Fibroblast of lung (primary cell): ENCODE measurements at regions not wholly inside any gene's neighbourhood (a gene's known extent, or its start where the extent isn't known, plus 50 kb on each side); places are given as distances from the start of the nearest gene placed in this dataset.
A peak's percentile ranks its signal among the peaks of the same experiment; 100 is the strongest.

Experiments used
- DNase-seq, 2 donors: peaks; one replicate each; pipeline versions ENCODE4 v3.0.0 to v3.0.0-alpha.2; 2010; ENCODE audit warnings: low read depth in 2 of 2
- H2AFZ ChIP-seq: 2 replicates; pipeline ENCODE4 v1.5.1; 2012; ENCODE audit warnings: low read length, control low read depth, inconsistent platforms
- H3K27ac ChIP-seq: 2 replicates; pipeline ENCODE4 v1.5.1; 2011; ENCODE audit warnings: low read length, control low read depth; ENCODE audit not compliant: insufficient read depth
- H3K27me3 ChIP-seq: 2 replicates; pipeline ENCODE4 v1.5.1; 2011; ENCODE audit warnings: mild to moderate bottlenecking, low read length; ENCODE audit not compliant: control insufficient read depth, insufficient read depth
- H3K36me3 ChIP-seq: 2 replicates; pipeline ENCODE4 v1.5.1; 2011; ENCODE audit warnings: low read length; ENCODE audit not compliant: control insufficient read depth, insufficient read depth
- H3K4me1 ChIP-seq: 2 replicates; pipeline ENCODE4 v1.5.1; 2011; ENCODE audit warnings: low read length; ENCODE audit not compliant: control insufficient read depth, insufficient read depth; ENCODE audit errors: extremely low read depth
- H3K4me2 ChIP-seq: 2 replicates; pipeline ENCODE4 v1.5.1; 2011; ENCODE audit warnings: low read length, control low read depth; ENCODE audit not compliant: insufficient read depth; ENCODE audit errors: extremely low read depth
- H3K4me3 ChIP-seq, 4 experiments: fragments of 200-600 bp in 1 of 4; sonication (generic) in 1 of 4; replicated peaks in 1 of 4; 2 replicates each; pipeline ENCODE4 v1.5.1; 2011 to 2016; ENCODE audit warnings: low read length in 4 of 4, low read depth in 3 of 4, mild to moderate bottlenecking in 3 of 4, control low read depth in 2 of 4, inconsistent platforms in 1 of 4, mixed read lengths in 1 of 4; ENCODE audit not compliant: insufficient read depth in 1 of 4; ENCODE audit errors: control extremely low read depth in 1 of 4
- H3K79me2 ChIP-seq: 2 replicates; pipeline ENCODE4 v1.5.1; 2012; ENCODE audit warnings: mild to moderate bottlenecking, low read length, inconsistent platforms; ENCODE audit not compliant: control insufficient read depth, insufficient read depth
- H3K9ac ChIP-seq: 2 replicates; pipeline ENCODE4 v1.5.1; 2011; ENCODE audit warnings: mild to moderate bottlenecking, low read length, control low read depth; ENCODE audit not compliant: insufficient read depth
- H3K9me3 ChIP-seq: 2 replicates; pipeline ENCODE4 v1.5.1; 2012; ENCODE audit warnings: low read depth, low read length; ENCODE audit not compliant: control insufficient read depth, insufficient read depth
- H4K20me1 ChIP-seq: 2 replicates; pipeline ENCODE4 v1.5.1; 2011; ENCODE audit warnings: low read length; ENCODE audit not compliant: control insufficient read depth, insufficient read depth; ENCODE audit errors: extremely low read depth
- CTCF ChIP-seq, 2 donors: IDR thresholded peaks in 1 of 2; conservative IDR thresholded peaks in 1 of 2; 1 replicate in 1 of 2; 2 replicates in 1 of 2; pipeline ENCODE4 v1.5.1; 2011 to 2012; ENCODE audit warnings: low read length in 2 of 2, control low read depth in 1 of 2, inconsistent platforms in 1 of 2, low read depth in 1 of 2, mild to moderate bottlenecking in 1 of 2
- EZH2 ChIP-seq: IDR thresholded peaks from 2 replicates; pipeline ENCODE4 v1.5.1; 2012; ENCODE audit warnings: low read length, control low read depth, mild to moderate bottlenecking; ENCODE audit errors: missing control alignments

GRCh38 chrX:38864165-38864564 is 62.9 kb downstream of the MID1IP1 start:
- TF ChIP-seq EZH2 (no peak), CTCF (conservative IDR thresholded peaks at IDR 0.05 in 1 of 2, IDR thresholded peaks at IDR 0.05 in 1 of 2; ENCODE audit: low read depth in 1 of 2, low read length in 2 of 2) (no peak)
- Histone ChIP-seq H4K20me1 (no peaks in the 10 kb centered on the region), H3K9ac (no peak overlapping the region), H2AFZ (no peak overlapping the region), H3K4me1 (no peaks in the 10 kb centered on the region), H3K4me2 (no peak overlapping the region), H3K9me3 (no peaks in the 10 kb centered on the region), H3K27me3 (no peaks in the 10 kb centered on the region), H3K27ac (no peak overlapping the region), H3K79me2 (no peaks in the 10 kb centered on the region), H3K36me3 (no peaks in the 10 kb centered on the region), H3K4me3 (no peak overlapping the region)
- peak; percentile 52 to 59 for DNase-seq

GRCh38 chrX:38868321-38868720 is 67.1 kb downstream of the MID1IP1 start:
- Histone ChIP-seq H3K79me2 (no peaks in the 10 kb centered on the region), H3K4me2 (no peak overlapping the region), H3K36me3 (no peaks in the 10 kb centered on the region), H3K27me3 (no peaks in the 10 kb centered on the region), H3K9ac (no peak overlapping the region), H3K9me3 (no peaks in the 10 kb centered on the region), H3K4me1 (no peaks in the 10 kb centered on the region), H3K27ac (no peak overlapping the region), H4K20me1 (no peaks in the 10 kb centered on the region), H2AFZ (no peak overlapping the region), H3K4me3 (no peak overlapping the region)
- no peak for DNase-seq
- TF ChIP-seq EZH2: no peak

GRCh38 chrX:38868941-38869401 is 67.7 kb downstream of the MID1IP1 start:
- Histone ChIP-seq H3K79me2 (no peaks in the 10 kb centered on the region), H4K20me1 (no peaks in the 10 kb centered on the region), H3K36me3 (no peaks in the 10 kb centered on the region), H3K4me1 (no peaks in the 10 kb centered on the region), H3K9ac (no peak overlapping the region), H3K4me2 (no peak overlapping the region), H3K27me3 (no peaks in the 10 kb centered on the region), H3K9me3 (no peaks in the 10 kb centered on the region), H3K27ac (no peak overlapping the region), H2AFZ (no peak overlapping the region), H3K4me3 (no peak overlapping the region)
- DNase-seq: peak; percentile 52 to 60
- TF ChIP-seq CTCF (conservative IDR thresholded peaks at IDR 0.05 in 1 of 2, IDR thresholded peaks at IDR 0.05 in 1 of 2; ENCODE audit: low read depth in 1 of 2, low read length in 2 of 2) (no peak), EZH2 (no peak)
